Hepatocyte (in vitro differentiated cells): ENCODE measurements at regions not wholly inside any gene's neighbourhood (a gene's known extent, or its start where the extent isn't known, plus 50 kb on each side); places are given as distances from the start of the nearest gene placed in this dataset.
"Not testable (repeated sequence)": the region's sequence is repeated elsewhere in the genome, so short reads cannot be mapped to it uniquely, and the experiment has no call there.

ENCODE experiments used
- DNase-seq: peaks from one replicate; pipeline ENCODE4 v3.0.0-alpha.2; 2016; ENCODE audit warnings: low spot score
- H2AFZ ChIP-seq: fragments of 200-600 bp; sonication (generic); 2 replicates; pipeline ENCODE4 v1.6.0; 2016; ENCODE audit warnings: antibody characterized with exemption, mild to moderate bottlenecking
- H3K27ac ChIP-seq: fragments of 200-600 bp; sonication (generic); 2 replicates; pipeline ENCODE4 v1.5.1; 2016; ENCODE audit warnings: mild to moderate bottlenecking
- H3K27me3 ChIP-seq: fragments of 200-600 bp; sonication (generic); 2 replicates; pipeline ENCODE4 v1.6.1; 2016
- H3K36me3 ChIP-seq: fragments of 200-600 bp; sonication (generic); replicated peaks from 2 replicates; pipeline ENCODE4 v1.5.1; 2016; ENCODE audit warnings: low read depth; ENCODE audit not compliant: insufficient read depth
- H3K4me1 ChIP-seq: fragments of 200-600 bp; sonication (generic); 2 replicates; pipeline ENCODE4 v1.5.1; 2016; ENCODE audit warnings: mild to moderate bottlenecking, moderate library complexity; ENCODE audit not compliant: insufficient read depth
- H3K4me2 ChIP-seq: fragments of 200-600 bp; sonication (generic); 2 replicates; pipeline ENCODE4 v1.6.0; 2016
- H3K4me3 ChIP-seq: fragments of 200-600 bp; sonication (generic); 2 replicates; pipeline ENCODE4 v1.5.1; 2016; ENCODE audit warnings: mild to moderate bottlenecking
- H3K79me2 ChIP-seq: fragments of 200-600 bp; sonication (generic); 2 replicates; pipeline ENCODE4 v1.6.0; 2017; ENCODE audit warnings: mild to moderate bottlenecking
- H3K9me2 ChIP-seq: fragments of 200-600 bp; sonication (generic); replicated peaks from 2 replicates; pipeline ENCODE4 v1.6.0; 2017; ENCODE audit warnings: mild to moderate bottlenecking; ENCODE audit not compliant: insufficient read depth
- H3K9me3 ChIP-seq: fragments of 200-600 bp; sonication (generic); 2 replicates; pipeline ENCODE4 v1.5.1; 2016; ENCODE audit warnings: low read depth, mild to moderate bottlenecking
- H4K20me1 ChIP-seq: fragments of 200-600 bp; sonication (generic); 2 replicates; pipeline ENCODE4 v1.6.0; 2016; ENCODE audit warnings: mild to moderate bottlenecking; ENCODE audit not compliant: insufficient read depth, poor library complexity, severe bottlenecking
- EZH2 ChIP-seq: fragments of 200-600 bp; sonication (generic); IDR thresholded peaks from 2 replicates; pipeline ENCODE4 v1.6.1; 2016; ENCODE audit warnings: antibody characterized with exemption, mild to moderate bottlenecking, borderline replicate concordance
- EZH2phosphoT487 ChIP-seq: fragments of 200-600 bp; sonication (generic); IDR thresholded peaks from one replicate; pipeline ENCODE4 v1.6.1; 2018; ENCODE audit warnings: antibody characterized with exemption, mild to moderate bottlenecking, low read depth, moderate library complexity; ENCODE audit not compliant: unreplicated experiment, severe bottlenecking
- WGBS: methylation state at CpG from one replicate; pipeline ENCODE4 v1.1.6; 2016; ENCODE audit warnings: low lambda C conversion rate; ENCODE audit errors: missing lambda C conversion rate; 5-methylcytosine and 5-hydroxymethylcytosine counted together
- TF ChIP-seq, protein P1 (sequence below): fragments of 200-600 bp; sonication (generic); IDR thresholded peaks from 2 replicates; pipeline ENCODE4 v1.5.1; 2016; ENCODE audit warnings: antibody characterized with exemption, mild to moderate bottlenecking; ENCODE audit not compliant: poor library complexity

DNA sequence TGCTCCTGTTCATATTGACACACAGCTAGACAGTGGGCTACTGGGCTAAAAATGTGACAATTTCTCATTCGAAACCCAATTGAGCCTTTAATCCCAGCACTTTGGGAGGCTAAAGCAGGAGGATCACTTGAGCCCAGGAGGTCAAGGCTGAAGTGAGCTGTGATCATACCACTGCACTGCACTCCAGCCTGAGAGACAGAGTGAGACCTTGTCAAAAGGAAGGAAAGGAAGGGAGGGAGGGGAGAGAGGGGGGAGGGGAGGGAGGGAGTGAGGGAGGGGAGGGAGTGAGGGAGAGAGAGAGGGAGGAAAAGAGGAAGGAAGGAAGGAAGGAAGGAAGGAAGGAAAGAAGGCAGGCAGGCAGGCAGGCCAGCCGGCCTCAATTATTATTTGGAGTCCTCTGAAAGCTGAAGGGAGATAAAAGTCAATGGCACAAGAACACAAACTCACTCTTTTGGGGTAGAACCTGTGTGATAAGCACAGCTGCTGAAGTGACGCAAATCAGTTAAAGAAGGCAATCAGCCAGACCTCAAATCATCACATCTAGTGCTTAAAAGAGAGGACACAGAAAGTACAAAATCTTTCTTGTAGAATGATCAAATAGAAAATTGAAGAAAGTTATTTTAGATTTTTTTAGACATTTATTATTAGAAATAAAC is 98.1 kb downstream of the CCDC71L start:
- H3K36me3 ChIP-seq: no peaks in the 10 kb centered on the region
- no peak overlapping the region for H2AFZ ChIP-seq
- H3K27ac ChIP-seq: no peak overlapping the region
- no peak overlapping the region for H3K4me2 ChIP-seq
- no peaks in the 10 kb centered on the region for H4K20me1 ChIP-seq
- H3K4me3 ChIP-seq: no peak overlapping the region
- 84% methylated on average over 3 of the region's 3 CpGs for WGBS
- no peaks in the 10 kb centered on the region for H3K9me2 ChIP-seq
- no peaks in the 10 kb centered on the region for H3K9me3 ChIP-seq
- H3K79me2 ChIP-seq: no peaks in the 10 kb centered on the region
- TF ChIP-seq EZH2 (no peak), EZH2phosphoT487 (no peak)
- TF ChIP-seq, protein P1, sequence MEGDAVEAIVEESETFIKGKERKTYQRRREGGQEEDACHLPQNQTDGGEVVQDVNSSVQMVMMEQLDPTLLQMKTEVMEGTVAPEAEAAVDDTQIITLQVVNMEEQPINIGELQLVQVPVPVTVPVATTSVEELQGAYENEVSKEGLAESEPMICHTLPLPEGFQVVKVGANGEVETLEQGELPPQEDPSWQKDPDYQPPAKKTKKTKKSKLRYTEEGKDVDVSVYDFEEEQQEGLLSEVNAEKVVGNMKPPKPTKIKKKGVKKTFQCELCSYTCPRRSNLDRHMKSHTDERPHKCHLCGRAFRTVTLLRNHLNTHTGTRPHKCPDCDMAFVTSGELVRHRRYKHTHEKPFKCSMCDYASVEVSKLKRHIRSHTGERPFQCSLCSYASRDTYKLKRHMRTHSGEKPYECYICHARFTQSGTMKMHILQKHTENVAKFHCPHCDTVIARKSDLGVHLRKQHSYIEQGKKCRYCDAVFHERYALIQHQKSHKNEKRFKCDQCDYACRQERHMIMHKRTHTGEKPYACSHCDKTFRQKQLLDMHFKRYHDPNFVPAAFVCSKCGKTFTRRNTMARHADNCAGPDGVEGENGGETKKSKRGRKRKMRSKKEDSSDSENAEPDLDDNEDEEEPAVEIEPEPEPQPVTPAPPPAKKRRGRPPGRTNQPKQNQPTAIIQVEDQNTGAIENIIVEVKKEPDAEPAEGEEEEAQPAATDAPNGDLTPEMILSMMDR: no peak
- H3K27me3 ChIP-seq: no peaks in the 10 kb centered on the region
- DNase-seq: no peak
- H3K4me1 ChIP-seq: peaks cover 3% of the 10 kb centered on the region

DNA sequence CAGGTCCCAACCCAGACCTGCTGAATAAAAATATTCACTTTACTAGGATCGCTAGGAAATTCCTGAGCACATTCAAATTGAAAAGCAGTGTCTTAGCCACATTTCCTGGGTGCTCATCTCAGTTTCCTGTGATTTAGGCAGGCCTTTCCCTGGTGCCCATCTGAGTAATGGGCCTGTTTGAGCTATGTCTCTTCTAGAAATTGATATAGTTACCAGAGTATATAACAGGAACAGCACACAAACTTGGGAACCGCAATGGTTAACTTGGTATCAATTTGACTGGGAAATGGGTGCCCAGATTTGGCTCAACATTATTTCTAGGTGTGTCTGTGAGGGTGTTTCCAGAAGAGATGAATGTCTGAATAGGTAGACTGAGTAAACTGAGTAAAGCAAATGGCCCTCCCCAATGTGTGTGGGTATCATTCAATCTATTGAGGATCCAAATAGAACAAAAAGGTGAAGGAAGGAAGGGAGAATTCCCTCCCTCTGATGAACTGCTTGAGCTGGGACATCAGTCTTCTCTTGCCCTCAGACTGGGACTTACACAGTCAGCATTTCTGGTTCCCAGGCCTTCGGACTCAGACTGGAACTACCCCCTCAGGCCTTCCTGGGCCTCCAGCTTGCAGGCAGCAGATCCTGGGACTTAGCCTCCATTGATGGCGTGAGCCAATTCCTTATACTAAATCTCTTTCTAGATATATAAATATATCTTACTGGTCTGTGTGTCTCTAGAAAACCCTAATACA is 99.1 kb downstream of the CCDC71L start:
- H3K4me1 ChIP-seq: no peaks in the 10 kb centered on the region
- no peak overlapping the region for H3K4me2 ChIP-seq
- no peaks in the 10 kb centered on the region for H3K9me3 ChIP-seq
- H3K27ac ChIP-seq: no peak overlapping the region
- 90% methylated on average over 4 of the region's 4 CpGs for WGBS
- H4K20me1 ChIP-seq: no peaks in the 10 kb centered on the region
- no peaks in the 10 kb centered on the region for H3K9me2 ChIP-seq
- H3K79me2 ChIP-seq: no peaks in the 10 kb centered on the region
- H3K4me3 ChIP-seq: no peak overlapping the region
- DNase-seq: no peak
- TF ChIP-seq EZH2 (no peak), EZH2phosphoT487 (no peak)
- no peak overlapping the region for H2AFZ ChIP-seq
- H3K27me3 ChIP-seq: no peaks in the 10 kb centered on the region
- no peaks in the 10 kb centered on the region for H3K36me3 ChIP-seq

DNA sequence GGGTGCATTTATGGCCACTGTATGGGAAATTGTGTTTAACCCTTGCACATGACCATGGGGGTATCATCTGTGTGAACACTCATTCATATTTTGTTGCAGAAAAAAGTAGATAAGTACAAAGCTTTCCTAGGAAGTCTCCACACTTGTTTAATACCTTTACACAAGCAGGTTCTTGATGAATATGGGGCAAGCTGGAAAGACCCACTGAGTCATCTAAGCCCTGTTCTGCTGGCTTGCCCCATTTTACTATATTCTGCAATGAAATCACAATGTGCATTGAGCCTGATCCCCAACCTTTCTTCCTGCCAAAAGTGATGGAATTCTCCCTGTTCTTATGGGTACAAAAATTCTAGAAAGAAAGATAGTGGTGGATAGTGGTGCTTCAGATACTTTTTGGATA is 99.8 kb downstream of the CCDC71L start:
- H3K27me3 ChIP-seq: no peaks in the 10 kb centered on the region
- H2AFZ ChIP-seq: no peak overlapping the region
- H3K27ac ChIP-seq: no peak overlapping the region
- no peaks in the 10 kb centered on the region for H3K79me2 ChIP-seq
- no peaks in the 10 kb centered on the region for H3K9me3 ChIP-seq
- DNase-seq: no peak
- H3K9me2 ChIP-seq: no peaks in the 10 kb centered on the region
- H3K36me3 ChIP-seq: no peaks in the 10 kb centered on the region
- no peak for TF ChIP-seq EZH2phosphoT487
- TF ChIP-seq, protein P1: no peak
- TF ChIP-seq EZH2: no peak
- no peaks in the 10 kb centered on the region for H4K20me1 ChIP-seq
- H3K4me3 ChIP-seq: no peak overlapping the region
- H3K4me2 ChIP-seq: no peak overlapping the region
- no peaks in the 10 kb centered on the region for H3K4me1 ChIP-seq

DNA sequence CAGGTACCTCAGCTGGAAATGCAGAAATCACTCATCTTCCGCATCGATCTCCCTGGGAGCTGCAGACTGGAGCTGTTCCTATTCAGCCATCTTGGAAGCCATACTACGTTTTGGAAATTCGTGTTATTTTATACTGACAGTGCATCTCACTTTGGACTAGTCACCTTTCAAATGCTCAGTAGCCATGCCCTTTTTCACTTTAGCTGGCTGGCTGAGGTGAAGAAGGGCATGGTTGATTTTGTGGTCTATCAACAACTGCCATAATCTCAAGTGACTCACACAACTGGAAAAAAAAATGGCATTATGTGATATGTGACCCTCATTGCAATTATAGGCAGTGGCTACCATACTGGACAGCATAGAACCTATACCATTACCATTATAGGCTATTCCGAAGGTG is 100.5 kb downstream of the CCDC71L start:
- 96% methylated on average over 5 of the region's 5 CpGs for WGBS

DNA sequence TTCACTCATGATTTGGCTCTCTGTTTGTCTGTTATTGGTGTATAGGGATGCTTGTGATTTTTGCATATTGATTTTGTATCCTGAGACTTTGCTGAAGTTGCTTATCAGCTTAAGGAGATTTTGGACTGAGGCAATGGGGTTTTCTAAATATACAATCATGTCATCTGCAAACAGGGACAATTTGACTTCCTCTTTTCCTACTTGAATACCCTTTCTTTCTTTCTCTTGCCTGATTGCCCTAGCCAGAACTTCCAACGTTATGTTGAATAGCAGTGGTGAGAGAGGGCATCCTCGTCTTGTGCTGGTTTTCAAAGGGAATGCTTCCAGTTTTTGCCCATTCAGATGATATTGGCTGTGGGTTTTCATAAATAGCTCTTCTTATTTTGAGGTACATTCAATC is 104.7 kb downstream of the CCDC71L start:
- not testable (repeated sequence) for DNase-seq, H3K79me2 ChIP-seq, H3K27me3 ChIP-seq, H3K4me2 ChIP-seq, H3K9me2 ChIP-seq, H2AFZ ChIP-seq, H3K9me3 ChIP-seq, H3K27ac ChIP-seq, H3K4me3 ChIP-seq, H3K4me1 ChIP-seq, H3K36me3 ChIP-seq, H4K20me1 ChIP-seq
- WGBS: 54% methylated on average over 2 of the region's 2 CpGs

More for the DNA sequence above, 100.5 kb downstream of the CCDC71L start:
- Histone ChIP-seq H3K9me2 (no peaks in the 10 kb centered on the region), H3K27ac (no peak overlapping the region), H2AFZ (no peak overlapping the region), H3K4me2 (no peak overlapping the region), H3K9me3 (no peaks in the 10 kb centered on the region), H3K4me1 (no peaks in the 10 kb centered on the region), H3K27me3 (no peaks in the 10 kb centered on the region), H3K36me3 (no peaks in the 10 kb centered on the region), H4K20me1 (no peaks in the 10 kb centered on the region), H3K4me3 (no peak overlapping the region), H3K79me2 (no peaks in the 10 kb centered on the region)
- no peak for DNase-seq
- TF ChIP-seq EZH2phosphoT487 (no peak), EZH2 (no peak)
- TF ChIP-seq, protein P1: no peak

DNA sequence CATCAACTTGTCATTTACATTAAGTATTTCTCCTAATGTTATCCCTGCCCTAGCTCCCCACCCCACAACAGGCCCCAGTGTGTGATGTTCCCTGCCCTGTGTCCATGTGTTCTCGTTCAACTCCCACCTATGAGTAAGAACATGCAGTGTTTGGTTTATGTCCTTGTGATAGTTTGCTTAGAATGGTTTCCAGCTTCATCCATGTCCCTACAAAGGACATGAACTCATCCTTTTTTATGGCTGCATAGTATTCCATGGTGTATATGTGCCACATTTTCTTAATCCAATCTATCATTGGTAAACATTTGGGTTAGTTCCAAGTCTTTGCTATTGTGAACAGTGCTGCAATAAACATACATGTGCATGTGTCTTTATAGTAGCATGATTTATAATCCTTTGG is 106.3 kb downstream of the CCDC71L start:
- H3K4me1 ChIP-seq, H3K36me3 ChIP-seq, H3K4me3 ChIP-seq, H3K79me2 ChIP-seq, H3K9me2 ChIP-seq, H3K27me3 ChIP-seq, H4K20me1 ChIP-seq, H3K9me3 ChIP-seq, H3K4me2 ChIP-seq, H2AFZ ChIP-seq, DNase-seq, H3K27ac ChIP-seq: not testable (repeated sequence)
- WGBS: 95% methylated on average over 1 of the region's 1 CpG
